ENCODE measurements at regions not wholly inside any gene's neighbourhood (a gene's known extent, or its start where the extent isn't known, plus 50 kb on each side); places are given as distances from the start of the nearest gene placed in this dataset.

DNA sequence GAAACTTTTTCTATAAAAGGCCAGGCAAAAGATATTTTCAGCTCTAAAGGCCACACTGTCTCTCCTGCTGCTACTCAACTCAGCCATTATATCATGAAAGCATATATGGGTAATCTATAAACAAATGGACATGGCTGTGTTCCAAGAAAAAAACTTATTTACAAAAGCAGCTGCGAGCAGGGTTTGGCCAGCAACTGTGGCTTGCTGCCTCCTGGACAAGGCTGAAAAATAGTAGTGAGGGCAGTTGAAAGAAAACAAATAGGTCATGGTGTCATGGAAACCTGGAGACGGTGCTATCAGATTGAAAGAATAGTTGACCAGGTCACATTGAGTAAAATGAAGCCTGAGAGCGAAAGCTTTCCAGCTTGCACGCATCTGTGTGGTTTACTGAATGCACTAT lies 89.2 kb upstream of the LRATD1 start:
- DNase-seq, result no peak
- Histone ChIP-seq H4K20me1 (ENCODE audit: insufficient read depth, low read depth, low read length) (no peaks in the 10 kb centered on the region), H3K27me3 (ENCODE audit: low read length) (no peaks in the 10 kb centered on the region)

DNA sequence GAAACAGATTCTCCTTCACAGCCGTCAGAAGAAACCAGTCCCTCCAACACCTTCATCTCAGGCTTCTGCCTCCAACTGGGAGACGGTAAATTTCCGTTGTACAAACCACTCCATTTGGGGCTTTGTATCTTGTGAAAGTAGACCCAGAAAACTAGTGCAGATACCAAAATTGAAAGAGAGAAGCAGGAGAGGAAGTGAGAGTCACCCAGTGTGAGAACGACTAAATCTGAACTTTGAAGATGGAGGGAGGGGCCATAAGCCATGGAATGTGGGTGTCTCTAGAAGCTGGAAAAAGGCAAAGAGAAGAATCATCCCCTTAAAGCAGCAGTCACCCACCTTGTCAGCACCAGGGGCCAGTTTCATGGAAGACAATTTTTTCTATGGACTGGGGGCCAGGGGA lies 88.3 kb upstream of the LRATD1 start:
- no peaks in the 10 kb centered on the region for H4K20me1 ChIP-seq (ENCODE audit: insufficient read depth, low read depth, low read length)
- no peaks in the 10 kb centered on the region for H3K4me1 ChIP-seq (ENCODE audit: low read length)
- H3K9ac ChIP-seq (ENCODE audit: low read length), result no peak overlapping the region
- H3K4me3 ChIP-seq (ENCODE audit: low read length), result no peak overlapping the region
- no peak overlapping the region for H3K27ac ChIP-seq (ENCODE audit: low read length)
- H3K79me2 ChIP-seq (ENCODE audit: low read length), result no peaks in the 10 kb centered on the region
- no peak overlapping the region for H2AFZ ChIP-seq (ENCODE audit: low read length)
- no peaks in the 10 kb centered on the region for H3K9me3 ChIP-seq (ENCODE audit: low read length)
- no peaks in the 10 kb centered on the region for H3K9me2 ChIP-seq (replicated peaks; ENCODE audit: insufficient read depth, low read length)
- no peak overlapping the region for H3K4me2 ChIP-seq (ENCODE audit: low read depth, low read length, poor library complexity, severe bottlenecking)
- DNase-seq, result no peak
- no peaks in the 10 kb centered on the region for H3K36me3 ChIP-seq (ENCODE audit: insufficient read depth, low read length)
- no peaks in the 10 kb centered on the region for H3K27me3 ChIP-seq (ENCODE audit: low read length)

More for the DNA sequence above, 89.2 kb upstream of the LRATD1 start:
- no peaks in the 10 kb centered on the region for H3K36me3 ChIP-seq (ENCODE audit: insufficient read depth, low read length)
- no peak overlapping the region for H3K4me2 ChIP-seq (ENCODE audit: low read depth, low read length, poor library complexity, severe bottlenecking)
- no peak overlapping the region for H3K27ac ChIP-seq (ENCODE audit: low read length)
- no peaks in the 10 kb centered on the region for H3K9me3 ChIP-seq (ENCODE audit: low read length)
- H2AFZ ChIP-seq (ENCODE audit: low read length), result no peak overlapping the region
- no peak overlapping the region for H3K9ac ChIP-seq (ENCODE audit: low read length)
- H3K4me1 ChIP-seq (ENCODE audit: low read length), result no peaks in the 10 kb centered on the region
- H3K79me2 ChIP-seq (ENCODE audit: low read length), result no peaks in the 10 kb centered on the region
- no peaks in the 10 kb centered on the region for H3K9me2 ChIP-seq (replicated peaks; ENCODE audit: insufficient read depth, low read length)
- H3K4me3 ChIP-seq (ENCODE audit: low read length), result no peak overlapping the region

DNA sequence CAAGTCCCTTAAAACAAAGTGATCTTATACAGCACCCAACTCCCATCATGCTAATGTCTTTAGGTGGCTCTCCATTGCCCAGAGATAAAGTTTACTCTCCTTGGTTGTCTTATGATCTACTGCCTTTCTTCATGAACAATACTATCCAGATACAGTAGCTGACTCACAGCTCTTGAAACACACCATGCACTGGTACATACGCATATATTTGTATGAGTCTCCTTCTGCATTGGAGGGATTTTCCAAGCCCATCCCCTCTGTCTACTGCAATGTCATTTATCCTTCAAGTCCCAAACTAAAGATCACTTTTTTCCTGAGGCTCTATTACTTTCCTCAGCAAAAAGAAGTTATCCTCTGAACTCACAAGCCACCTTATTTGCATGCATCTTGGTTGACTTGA lies 84.7 kb upstream of the LRATD1 start:
- H3K9ac ChIP-seq (ENCODE audit: low read length), result no peak overlapping the region
- no peak for DNase-seq

DNA sequence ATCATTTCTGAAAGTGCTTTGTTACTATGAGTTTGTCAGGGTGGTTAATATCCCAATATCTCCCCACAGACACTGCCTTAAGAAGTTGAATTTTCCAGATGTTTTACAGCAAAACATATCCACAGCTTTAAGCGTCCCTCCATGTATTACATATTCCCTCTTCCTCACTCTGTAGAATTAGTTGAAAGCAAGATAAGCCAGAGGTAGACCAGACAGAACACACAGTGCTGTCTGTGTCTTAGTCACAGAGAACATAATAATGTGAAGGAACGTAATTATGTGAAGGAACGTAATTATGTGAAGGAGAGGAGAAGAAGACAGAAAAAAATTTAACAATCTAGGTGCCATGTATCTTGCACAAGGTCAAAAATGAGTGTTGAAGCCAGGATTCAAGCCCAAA lies 81.9 kb upstream of the LRATD1 start:
- H3K4me3 ChIP-seq (ENCODE audit: low read length), result no peak overlapping the region
- no peaks in the 10 kb centered on the region for H3K4me1 ChIP-seq (ENCODE audit: low read length)
- no peaks in the 10 kb centered on the region for H3K27me3 ChIP-seq (ENCODE audit: low read length)
- no peak for DNase-seq
- H3K9me3 ChIP-seq (ENCODE audit: low read length), result no peaks in the 10 kb centered on the region
- H3K4me2 ChIP-seq (ENCODE audit: low read depth, low read length, poor library complexity, severe bottlenecking), result no peak overlapping the region
- no peaks in the 10 kb centered on the region for H4K20me1 ChIP-seq (ENCODE audit: insufficient read depth, low read depth, low read length)
- H3K36me3 ChIP-seq (ENCODE audit: insufficient read depth, low read length), result no peaks in the 10 kb centered on the region
- no peak overlapping the region for H3K9ac ChIP-seq (ENCODE audit: low read length)
- H3K9me2 ChIP-seq (replicated peaks; ENCODE audit: insufficient read depth, low read length), result no peaks in the 10 kb centered on the region
- no peaks in the 10 kb centered on the region for H3K79me2 ChIP-seq (ENCODE audit: low read length)
- no peak overlapping the region for H3K27ac ChIP-seq (ENCODE audit: low read length)
- H2AFZ ChIP-seq (ENCODE audit: low read length), result no peak overlapping the region

More for the DNA sequence above, 84.7 kb upstream of the LRATD1 start:
- no peak overlapping the region for H3K27ac ChIP-seq (ENCODE audit: low read length)
- H3K27me3 ChIP-seq (ENCODE audit: low read length), result no peaks in the 10 kb centered on the region
- no peak overlapping the region for H3K4me2 ChIP-seq (ENCODE audit: low read depth, low read length, poor library complexity, severe bottlenecking)
- H3K4me3 ChIP-seq (ENCODE audit: low read length), result no peak overlapping the region
- no peaks in the 10 kb centered on the region for H3K4me1 ChIP-seq (ENCODE audit: low read length)
- no peaks in the 10 kb centered on the region for H3K36me3 ChIP-seq (ENCODE audit: insufficient read depth, low read length)
- H2AFZ ChIP-seq (ENCODE audit: low read length), result no peak overlapping the region
- H4K20me1 ChIP-seq (ENCODE audit: insufficient read depth, low read depth, low read length), result no peaks in the 10 kb centered on the region
- H3K79me2 ChIP-seq (ENCODE audit: low read length), result no peaks in the 10 kb centered on the region
- no peaks in the 10 kb centered on the region for H3K9me2 ChIP-seq (replicated peaks; ENCODE audit: insufficient read depth, low read length)
- H3K9me3 ChIP-seq (ENCODE audit: low read length), result no peaks in the 10 kb centered on the region

DNA sequence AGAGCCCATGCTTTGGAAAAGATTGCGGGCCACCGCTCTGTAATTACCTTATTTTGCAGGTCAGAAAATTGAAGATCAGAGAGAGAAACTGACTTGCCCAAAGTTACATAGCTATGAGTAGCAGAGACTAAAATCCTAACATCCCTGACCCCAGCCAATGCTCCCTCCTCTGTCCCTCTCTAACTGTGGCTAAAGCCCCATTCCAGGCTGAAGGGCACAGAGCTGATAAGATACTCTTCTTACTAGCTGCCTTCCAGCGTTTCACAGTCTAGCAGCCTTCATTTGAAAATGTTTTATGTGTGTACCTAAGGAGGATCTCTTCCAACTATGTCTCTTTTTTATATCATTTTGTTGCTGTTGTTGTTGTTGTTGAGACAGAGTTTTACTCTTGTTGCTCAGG lies 81.4 kb upstream of the LRATD1 start:
- H3K4me2 ChIP-seq (ENCODE audit: low read depth, low read length, poor library complexity, severe bottlenecking), result no peak overlapping the region
- no peak overlapping the region for H3K4me3 ChIP-seq (ENCODE audit: low read length)
- no peaks in the 10 kb centered on the region for H3K9me3 ChIP-seq (ENCODE audit: low read length)
- H3K27ac ChIP-seq (ENCODE audit: low read length), result no peak overlapping the region
- no peak overlapping the region for H2AFZ ChIP-seq (ENCODE audit: low read length)
- no peaks in the 10 kb centered on the region for H3K36me3 ChIP-seq (ENCODE audit: insufficient read depth, low read length)
- no peaks in the 10 kb centered on the region for H3K9me2 ChIP-seq (replicated peaks; ENCODE audit: insufficient read depth, low read length)
- H3K9ac ChIP-seq (ENCODE audit: low read length), result no peak overlapping the region
- H3K4me1 ChIP-seq (ENCODE audit: low read length), result no peaks in the 10 kb centered on the region
- H3K79me2 ChIP-seq (ENCODE audit: low read length), result no peaks in the 10 kb centered on the region
- no peaks in the 10 kb centered on the region for H4K20me1 ChIP-seq (ENCODE audit: insufficient read depth, low read depth, low read length)
- no peaks in the 10 kb centered on the region for H3K27me3 ChIP-seq (ENCODE audit: low read length)
- DNase-seq, result no peak

DNA sequence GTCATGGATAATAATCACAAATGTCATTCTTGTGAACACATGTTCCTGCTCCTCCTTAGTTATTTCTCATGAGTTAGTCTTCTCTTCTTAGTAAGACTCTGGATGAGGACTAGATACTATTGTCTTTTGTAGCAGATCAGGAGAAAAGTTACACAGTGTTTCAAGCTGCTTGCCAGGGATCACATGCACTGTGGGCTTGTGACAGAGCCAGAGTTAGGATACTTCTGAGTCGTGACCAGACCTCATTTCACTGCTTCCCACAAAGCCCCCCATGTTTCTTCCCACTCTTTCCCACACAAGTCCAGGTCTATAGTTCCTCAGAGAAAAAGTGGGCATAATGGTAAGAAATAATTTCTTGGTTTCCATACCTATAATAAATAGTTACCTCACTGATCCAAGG lies 80.2 kb upstream of the LRATD1 start:
- Histone ChIP-seq H3K9ac (ENCODE audit: low read length) (no peak overlapping the region), H3K4me3 (ENCODE audit: low read length) (no peak overlapping the region), H3K9me2 (replicated peaks; ENCODE audit: insufficient read depth, low read length) (no peaks in the 10 kb centered on the region), H3K9me3 (ENCODE audit: low read length) (no peaks in the 10 kb centered on the region), H3K79me2 (ENCODE audit: low read length) (no peaks in the 10 kb centered on the region), H2AFZ (ENCODE audit: low read length) (no peak overlapping the region), H3K36me3 (ENCODE audit: insufficient read depth, low read length) (no peaks in the 10 kb centered on the region), H3K4me2 (ENCODE audit: low read depth, low read length, poor library complexity, severe bottlenecking) (no peak overlapping the region), H3K27me3 (ENCODE audit: low read length) (no peaks in the 10 kb centered on the region), H3K27ac (ENCODE audit: low read length) (no peak overlapping the region), H3K4me1 (ENCODE audit: low read length) (no peaks in the 10 kb centered on the region), H4K20me1 (ENCODE audit: insufficient read depth, low read depth, low read length) (no peaks in the 10 kb centered on the region)
- DNase-seq, result no peak

DNA sequence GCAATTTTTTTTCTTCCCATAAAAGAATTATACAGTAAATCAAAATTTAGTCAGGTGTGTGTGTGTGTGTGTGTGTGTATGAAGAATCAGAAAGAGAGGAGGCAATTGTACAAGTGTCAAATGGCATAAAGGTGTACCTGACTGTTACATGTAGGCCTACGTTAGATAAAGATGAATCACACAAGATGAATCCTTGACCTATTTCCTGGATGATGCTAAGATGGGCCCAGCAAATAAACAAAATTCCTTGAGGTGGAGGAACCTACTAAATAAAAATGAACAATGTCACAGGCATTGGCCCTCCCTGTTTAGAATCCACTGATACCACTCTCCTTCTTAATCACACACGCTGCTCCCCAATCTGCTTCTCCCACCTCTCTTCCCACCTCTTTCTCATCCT lies 79.7 kb upstream of the LRATD1 start:
- no peak overlapping the region for H2AFZ ChIP-seq (ENCODE audit: low read length)
- H3K27me3 ChIP-seq (ENCODE audit: low read length), result no peaks in the 10 kb centered on the region

DNA sequence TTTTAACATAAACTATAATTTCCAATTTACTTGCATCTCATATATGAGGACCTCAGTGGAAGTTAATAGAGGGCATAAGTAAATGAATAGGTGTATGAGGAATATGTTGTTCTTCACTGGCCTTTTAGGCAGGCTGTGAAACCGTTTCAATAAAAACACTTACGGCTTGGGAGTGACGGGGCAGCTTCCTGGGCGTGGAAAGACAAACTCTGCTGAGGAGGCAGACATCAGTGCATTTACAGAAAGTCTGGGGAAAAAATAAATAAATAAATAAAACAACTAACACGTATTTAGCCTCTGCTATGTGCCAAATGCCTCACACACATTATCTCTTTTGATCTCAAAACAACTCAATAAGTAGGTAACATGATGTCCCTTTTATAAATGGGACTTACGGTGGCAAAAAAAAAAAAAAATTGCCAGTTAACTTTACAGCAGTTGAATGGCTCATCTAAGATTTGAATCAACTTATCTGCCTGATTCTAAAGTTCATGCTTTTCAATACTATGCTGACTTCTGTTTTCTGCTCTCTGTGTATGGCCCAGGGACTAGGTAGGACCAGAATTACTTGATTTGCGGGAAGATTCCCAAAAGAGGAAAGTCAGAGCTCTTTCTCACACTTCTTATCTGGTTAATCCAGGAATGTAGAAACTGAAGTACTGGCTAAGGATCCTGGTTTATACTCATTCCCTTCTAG lies 77.5 kb upstream of the LRATD1 start:
- Histone ChIP-seq H3K27me3 (ENCODE audit: low read length) (no peaks in the 10 kb centered on the region), H3K9me3 (ENCODE audit: low read length) (no peaks in the 10 kb centered on the region), H3K4me2 (ENCODE audit: low read depth, low read length, poor library complexity, severe bottlenecking) (no peak overlapping the region), H4K20me1 (ENCODE audit: insufficient read depth, low read depth, low read length) (no peaks in the 10 kb centered on the region), H3K9ac (ENCODE audit: low read length) (no peak overlapping the region), H2AFZ (ENCODE audit: low read length) (no peak overlapping the region), H3K27ac (ENCODE audit: low read length) (no peak overlapping the region), H3K4me1 (ENCODE audit: low read length) (no peaks in the 10 kb centered on the region), H3K4me3 (ENCODE audit: low read length) (no peak overlapping the region), H3K79me2 (ENCODE audit: low read length) (no peaks in the 10 kb centered on the region), H3K9me2 (replicated peaks; ENCODE audit: insufficient read depth, low read length) (no peaks in the 10 kb centered on the region), H3K36me3 (ENCODE audit: insufficient read depth, low read length) (no peaks in the 10 kb centered on the region)
- DNase-seq, result no peak

More for the DNA sequence above, 79.7 kb upstream of the LRATD1 start:
- Histone ChIP-seq H3K9me3 (ENCODE audit: low read length) (no peaks in the 10 kb centered on the region), H4K20me1 (ENCODE audit: insufficient read depth, low read depth, low read length) (no peaks in the 10 kb centered on the region), H3K9me2 (replicated peaks; ENCODE audit: insufficient read depth, low read length) (no peaks in the 10 kb centered on the region), H3K4me3 (ENCODE audit: low read length) (no peak overlapping the region), H3K27ac (ENCODE audit: low read length) (no peak overlapping the region), H3K36me3 (ENCODE audit: insufficient read depth, low read length) (no peaks in the 10 kb centered on the region), H3K9ac (ENCODE audit: low read length) (no peak overlapping the region), H3K4me2 (ENCODE audit: low read depth, low read length, poor library complexity, severe bottlenecking) (no peak overlapping the region), H3K79me2 (ENCODE audit: low read length) (no peaks in the 10 kb centered on the region), H3K4me1 (ENCODE audit: low read length) (no peaks in the 10 kb centered on the region)
- DNase-seq, result no peak

Measured in Karpas-422 (cell line).